HG03280 (cell line): ENCODE measurements at regions not wholly inside any gene's neighbourhood (a gene's known extent, or its start where the extent isn't known, plus 50 kb on each side); places are given as distances from the start of the nearest gene placed in this dataset.

Experiments used
- ATAC-seq: cut with Tn5 transposase; IDR thresholded peaks from one replicate; pipeline ENCODE4 v1.9.1; 2021; ENCODE audit warnings: mild to moderate bottlenecking, moderate library complexity; ENCODE audit not compliant: unreplicated experiment

DNA sequence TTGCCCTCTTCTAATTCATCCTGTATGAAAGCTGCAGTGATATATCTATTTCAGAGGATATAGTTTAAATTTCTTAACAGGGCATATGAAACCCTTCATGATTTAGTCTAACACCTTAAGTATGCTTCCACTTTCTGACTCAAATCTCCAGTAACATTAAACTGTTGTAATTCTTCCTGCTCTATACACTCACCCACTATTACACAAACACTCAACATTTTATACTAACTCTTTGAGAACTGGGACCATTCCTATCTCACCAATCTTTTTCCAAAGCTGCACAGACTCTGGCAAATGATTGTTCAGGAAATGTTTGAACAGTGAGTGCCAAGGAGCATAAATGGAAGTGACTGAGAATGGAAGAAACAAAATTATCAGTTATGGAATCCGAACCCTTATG lies 560.4 kb upstream of the DPPA4 start:
- no peak for ATAC-seq

GRCh38 chr3:109899925-109900324 lies 562.6 kb upstream of the DPPA4 start:
- no peak for ATAC-seq

DNA sequence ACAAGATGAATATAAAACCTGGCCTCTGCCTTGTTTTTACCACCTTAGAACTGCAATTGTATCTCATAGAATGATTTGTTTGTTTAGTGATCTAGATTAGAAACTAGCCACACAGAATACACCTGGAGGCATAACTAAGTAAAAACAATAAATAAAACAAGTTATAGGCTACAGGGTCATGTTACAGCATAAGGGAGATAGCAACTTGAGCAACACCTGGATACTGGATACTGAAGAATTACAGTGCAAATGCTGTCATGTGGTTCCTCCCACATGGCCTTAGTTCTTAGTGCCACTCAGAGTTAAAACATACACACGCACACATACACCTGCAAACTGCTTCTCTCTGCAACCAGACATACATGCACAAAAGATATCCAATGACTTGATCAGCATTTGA lies 563.4 kb upstream of the DPPA4 start:
- no peak for ATAC-seq

DNA sequence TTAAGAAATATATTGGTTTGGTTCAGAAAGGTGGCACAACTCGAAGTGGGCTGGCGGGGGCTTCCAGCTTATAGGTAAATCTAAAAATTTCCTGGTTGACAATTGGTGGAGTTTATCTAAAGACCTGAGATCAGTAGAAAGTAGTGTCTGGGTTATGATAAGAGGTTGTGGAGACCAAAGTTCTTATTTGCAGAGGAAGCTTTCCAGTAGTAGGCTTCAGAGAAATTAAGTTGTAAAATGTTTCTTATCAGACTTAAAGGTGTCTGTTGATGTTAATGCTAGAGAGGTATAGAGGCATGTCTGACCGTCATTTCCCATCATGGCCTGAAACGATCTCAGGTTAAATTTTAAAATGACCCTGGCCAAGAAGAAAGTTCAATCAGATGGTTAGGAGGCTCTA lies 565.2 kb upstream of the DPPA4 start:
- ATAC-seq: no peak

- no peak for ATAC-seq
Measured at GRCh38 chr3:109903100-109903499, 565.8 kb upstream of the DPPA4 start.

- ATAC-seq: no peak
Measured at GRCh38 chr3:109910772-109911171, 573.4 kb upstream of the DPPA4 start.

DNA sequence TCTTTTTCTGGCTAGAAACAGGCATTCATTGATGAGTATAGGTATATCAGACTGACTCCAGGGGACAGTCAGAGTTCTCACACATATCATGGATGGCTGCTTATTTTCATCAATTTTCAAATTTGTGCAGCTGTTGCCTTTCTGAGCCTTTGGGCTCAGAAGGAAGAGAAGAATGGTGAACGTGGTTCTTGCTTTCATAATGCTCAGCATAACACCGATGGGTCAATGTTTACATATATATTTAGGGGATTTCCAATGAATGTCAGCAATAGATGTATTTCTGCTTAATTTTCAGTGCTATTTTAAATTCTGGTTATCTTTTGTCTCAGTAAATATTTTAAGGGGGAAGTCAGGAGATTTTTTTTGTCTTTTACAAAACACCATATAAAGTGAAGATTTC lies 581.4 kb upstream of the DPPA4 start:
- ATAC-seq: no peak

DNA sequence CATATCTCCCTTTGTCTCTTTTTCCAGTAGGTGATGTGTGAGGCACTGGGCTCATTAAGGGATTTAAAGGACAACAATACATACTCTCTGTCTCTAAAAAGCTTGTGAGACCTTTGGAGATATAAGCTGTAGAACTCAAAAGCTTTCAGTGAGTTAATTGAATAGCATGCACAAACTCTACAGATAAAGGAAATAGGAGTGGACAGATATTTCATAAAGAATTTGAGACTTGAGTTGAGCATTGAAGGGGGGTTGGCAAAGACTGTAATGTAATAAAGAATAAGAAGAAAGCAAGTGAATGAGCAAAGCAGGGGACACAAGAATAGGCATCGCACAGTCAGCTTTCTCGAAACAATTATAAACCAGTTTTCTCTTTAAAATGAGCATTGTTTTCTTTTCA lies 583.4 kb upstream of the DPPA4 start:
- ATAC-seq: no peak

DNA sequence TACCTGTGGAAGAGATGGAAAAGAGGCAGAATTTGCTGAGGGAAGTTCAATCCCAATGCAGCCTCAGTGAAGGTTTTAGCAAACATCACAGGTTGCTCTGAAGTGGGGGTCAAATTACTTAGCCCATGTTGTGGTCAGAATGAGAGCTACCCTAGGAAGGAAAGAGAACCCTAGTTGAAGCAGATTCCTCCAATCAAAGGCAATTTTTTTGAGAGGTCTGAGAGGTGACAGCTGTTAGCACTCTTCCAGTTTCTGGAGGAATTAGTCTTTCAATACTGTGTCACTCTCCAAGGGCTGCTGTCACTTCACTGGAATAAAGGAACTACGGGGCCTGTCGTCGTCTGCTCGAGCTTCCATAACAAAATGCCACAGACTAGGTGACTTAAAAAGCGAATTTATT lies 584.2 kb upstream of the DPPA4 start:
- ATAC-seq: no peak

DNA sequence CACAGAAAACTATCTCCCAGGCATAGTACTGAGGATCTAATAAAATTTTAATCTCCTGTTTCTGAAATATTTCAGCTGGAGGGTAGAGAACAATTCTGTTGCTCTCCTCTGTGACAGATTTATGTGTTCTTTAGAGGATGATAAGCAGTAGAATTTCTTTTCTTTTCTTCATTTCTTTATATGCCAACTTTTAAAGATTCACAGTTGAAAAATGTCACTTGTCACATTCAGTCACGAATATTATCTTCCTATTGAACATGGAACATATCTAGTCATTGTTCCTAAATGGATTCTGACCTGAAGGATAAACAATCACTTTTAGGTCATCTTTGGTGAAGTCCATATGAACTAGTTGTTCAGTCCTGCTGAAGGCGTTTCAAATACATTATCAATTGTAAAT lies 585.5 kb upstream of the DPPA4 start:
- no peak for ATAC-seq

DNA sequence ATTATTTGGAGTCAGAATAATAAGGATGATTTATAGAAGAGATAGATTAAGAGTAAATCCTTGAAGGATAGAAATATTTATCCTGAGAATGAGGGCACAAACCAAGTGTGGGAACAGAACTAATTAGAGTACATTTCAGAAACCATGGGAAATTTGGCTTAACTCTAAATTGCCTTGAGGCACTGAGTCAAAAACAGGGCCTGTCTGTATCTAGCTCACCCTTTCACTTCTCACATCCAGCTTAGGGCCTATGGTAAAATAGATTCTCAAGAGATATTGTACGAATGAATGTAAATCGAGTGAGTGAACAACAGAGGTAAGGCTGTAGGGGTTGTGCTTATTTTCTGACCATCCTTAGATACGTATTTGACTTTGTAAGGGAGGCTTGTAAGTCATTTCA lies 586.1 kb upstream of the DPPA4 start:
- ATAC-seq: no peak

DNA sequence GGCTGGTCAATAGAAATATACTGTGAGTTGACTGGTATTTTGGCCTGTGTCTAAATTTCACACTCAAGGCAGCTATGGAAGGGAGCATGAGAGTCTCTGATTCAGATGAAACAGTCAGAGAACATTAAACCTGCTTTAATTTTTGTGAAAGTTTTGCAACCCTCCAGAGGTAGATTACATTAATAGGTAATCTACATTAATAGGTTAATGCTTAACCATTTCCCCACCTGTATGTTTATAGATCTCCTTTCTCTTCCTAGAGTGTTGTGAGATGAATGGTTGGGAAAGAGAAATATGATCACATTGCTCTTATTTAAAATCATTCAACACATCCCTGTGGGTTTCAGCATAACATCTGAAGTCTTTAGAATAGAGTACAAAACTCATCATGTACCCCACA lies 586.9 kb upstream of the DPPA4 start:
- no peak for ATAC-seq

GRCh38 chr3:109926376-109926775 lies 589.0 kb upstream of the DPPA4 start:
- ATAC-seq: no peak

- ATAC-seq: no peak
Measured at GRCh38 chr3:109927161-109927560, 589.8 kb upstream of the DPPA4 start.

- ATAC-seq: no peak
Measured at GRCh38 chr3:109927726-109928125, 590.4 kb upstream of the DPPA4 start.

DNA sequence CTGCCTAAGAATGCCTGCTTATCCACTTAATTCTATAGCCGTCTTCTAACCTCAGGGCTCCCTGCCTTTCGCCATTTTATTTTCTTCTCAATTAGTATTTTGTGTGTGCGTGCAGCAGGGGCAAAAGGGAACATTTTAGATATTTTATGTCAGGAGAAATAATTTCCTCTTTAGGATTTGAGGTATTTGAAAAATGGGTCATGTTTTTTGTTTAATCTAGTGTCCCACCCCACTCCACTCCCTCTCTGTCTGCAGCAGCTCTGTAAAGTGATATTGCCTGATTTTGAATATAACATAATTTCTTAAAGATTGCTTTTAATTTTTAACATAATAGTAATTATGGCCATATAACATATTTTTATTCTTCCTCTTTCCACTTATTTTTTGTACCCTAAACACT lies 593.2 kb upstream of the DPPA4 start:
- no peak for ATAC-seq

- no peak for ATAC-seq
Measured at GRCh38 chr3:109933576-109933975, 596.2 kb upstream of the DPPA4 start.

DNA sequence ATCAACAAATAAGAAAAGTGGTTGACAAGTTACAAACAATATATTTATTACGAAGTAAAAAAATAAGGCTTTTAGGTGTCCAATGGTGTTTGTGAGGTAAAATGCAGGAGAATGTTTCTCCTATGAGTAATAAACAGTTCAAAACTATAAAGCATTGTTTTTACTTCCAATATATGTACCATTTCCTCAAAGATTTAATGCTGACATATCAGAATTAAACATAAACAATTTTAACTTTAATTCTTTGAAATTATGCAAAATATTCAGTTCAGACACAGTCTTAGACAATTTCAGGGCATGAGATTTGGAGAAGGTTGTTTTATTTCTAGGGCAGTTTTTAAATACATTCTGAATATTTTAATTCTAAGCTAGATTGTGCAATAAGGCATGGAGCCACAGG lies 602.5 kb upstream of the DPPA4 start:
- no peak for ATAC-seq

- ATAC-seq: no peak
Measured at GRCh38 chr3:109943181-109943580, 605.8 kb upstream of the DPPA4 start.

- no peak for ATAC-seq
Measured at GRCh38 chr3:109944836-109945235, 607.5 kb upstream of the DPPA4 start.

GRCh38 chr3:109952924-109953323 lies 615.6 kb upstream of the DPPA4 start:
- ATAC-seq: no peak

- no peak for ATAC-seq
Measured at GRCh38 chr3:109963831-109964230, 626.5 kb upstream of the DPPA4 start.

- no peak for ATAC-seq
Measured at GRCh38 chr3:109973733-109974132, 636.4 kb upstream of the DPPA4 start.

- ATAC-seq: no peak
Measured at GRCh38 chr3:109977897-109978296, 640.6 kb upstream of the DPPA4 start.
